ENCODE measurements at regions not wholly inside any gene's neighbourhood (a gene's known extent, or its start where the extent isn't known, plus 50 kb on each side); places are given as distances from the start of the nearest gene placed in this dataset.

GRCh38 chr3:132834356-132834755 is 112.1 kb upstream of the NPHP3 start:
- TF ChIP-seq EZH2 (IDR thresholded peaks at IDR 0.05) (no peak), EZH2phosphoT487 (IDR thresholded peaks at IDR 0.05; ENCODE audit: borderline replicate concordance) (no peak), POLR2A (IDR thresholded peaks at IDR 0.05; ENCODE audit: borderline replicate concordance, extremely low read depth, insufficient read depth, insufficient read length) (no peak), CTCF (IDR thresholded peaks at IDR 0.05 in 2 of 3, conservative IDR thresholded peaks at IDR 0.05 in 1 of 3; ENCODE audit: borderline replicate concordance in 1 of 3, insufficient read depth in 1 of 3, low read depth in 2 of 3, low read length in 2 of 3) (no peak), POLR2AphosphoS5 (IDR thresholded peaks at IDR 0.05; ENCODE audit: low read depth, low read length) (no peak), YY1 (IDR thresholded peaks at IDR 0.05; ENCODE audit: extremely low read depth, insufficient replicate concordance, low read depth, low read length) (no peak)

All from HCT116 (cell line).